HG03139 (cell line): ENCODE measurements at regions not wholly inside any gene's neighbourhood (a gene's known extent, or its start where the extent isn't known, plus 50 kb on each side); places are given as distances from the start of the nearest gene placed in this dataset.

Source experiments
- ATAC-seq: cut with Tn5 transposase; IDR thresholded peaks from one replicate; pipeline ENCODE4 v1.9.1; 2021; ENCODE audit not compliant: unreplicated experiment

DNA sequence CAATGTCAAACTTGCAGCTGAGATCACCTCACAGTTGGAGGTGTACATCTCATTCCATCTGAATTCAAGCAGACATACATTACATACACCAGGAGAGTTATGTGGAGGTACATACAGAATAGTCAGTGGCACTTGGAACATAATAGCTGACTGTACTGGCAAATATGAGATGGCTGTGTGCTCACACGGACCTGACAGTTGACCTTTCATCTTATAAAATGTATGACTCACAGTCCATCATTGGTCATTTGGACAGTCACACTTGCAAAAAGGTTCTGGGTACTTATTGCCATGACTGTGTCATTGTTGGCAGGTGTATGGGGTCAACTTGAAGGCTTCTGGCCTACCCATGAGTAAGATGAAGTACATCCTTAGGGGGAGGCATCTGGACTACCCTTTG is 88.6 kb upstream of the WDR1 start:
- no peak for ATAC-seq

DNA sequence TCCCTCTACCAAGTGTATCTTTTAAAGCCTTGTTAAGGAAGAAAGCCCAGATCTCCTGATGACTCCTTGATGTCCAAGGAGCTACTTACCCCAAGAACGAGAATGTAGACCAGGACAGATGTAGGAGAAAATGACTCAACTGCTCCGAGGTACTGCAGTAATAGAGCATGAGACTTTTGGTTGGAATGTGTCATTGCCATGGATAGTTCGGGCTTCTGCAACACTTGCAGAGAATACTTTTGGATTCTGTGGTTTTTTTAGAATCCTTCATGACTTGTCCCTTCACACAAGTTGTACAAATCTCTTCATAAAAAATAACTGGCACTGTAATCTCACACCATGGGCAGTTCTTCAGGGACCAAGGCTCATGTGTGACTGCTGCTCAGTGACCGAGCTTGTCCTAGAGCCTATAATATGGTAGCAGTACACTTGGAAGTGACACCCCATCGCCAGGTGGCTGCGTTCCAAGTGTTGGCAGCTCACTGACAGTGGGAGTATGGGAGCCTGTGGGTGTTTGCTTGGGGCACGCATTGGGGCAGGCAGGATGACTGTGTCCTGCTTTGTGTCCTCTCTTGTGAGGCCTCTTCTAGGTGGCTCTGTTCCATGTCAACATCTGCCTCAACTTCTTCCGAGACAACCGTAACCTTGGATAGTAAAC is 87.9 kb upstream of the WDR1 start:
- no peak for ATAC-seq

DNA sequence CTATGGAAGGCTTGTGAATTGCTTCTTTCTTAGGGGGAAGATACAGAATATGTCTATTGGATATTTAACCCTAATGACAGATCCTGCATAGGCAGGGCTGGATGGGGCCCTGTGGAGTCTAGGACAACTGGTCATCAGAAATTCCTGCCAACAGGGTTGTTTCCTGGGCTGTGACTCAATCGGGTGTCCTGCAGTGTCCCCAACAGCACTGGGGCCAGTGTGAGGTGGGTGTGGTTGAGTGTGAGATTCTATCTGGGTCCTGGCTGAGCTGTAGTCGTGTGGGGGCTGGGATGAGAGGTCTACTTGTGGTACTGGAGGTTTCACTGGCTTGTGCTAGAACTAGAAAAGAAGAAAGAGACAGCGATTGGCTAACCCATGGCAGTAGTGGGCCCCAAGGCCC is 87.3 kb upstream of the WDR1 start:
- no peak for ATAC-seq

DNA sequence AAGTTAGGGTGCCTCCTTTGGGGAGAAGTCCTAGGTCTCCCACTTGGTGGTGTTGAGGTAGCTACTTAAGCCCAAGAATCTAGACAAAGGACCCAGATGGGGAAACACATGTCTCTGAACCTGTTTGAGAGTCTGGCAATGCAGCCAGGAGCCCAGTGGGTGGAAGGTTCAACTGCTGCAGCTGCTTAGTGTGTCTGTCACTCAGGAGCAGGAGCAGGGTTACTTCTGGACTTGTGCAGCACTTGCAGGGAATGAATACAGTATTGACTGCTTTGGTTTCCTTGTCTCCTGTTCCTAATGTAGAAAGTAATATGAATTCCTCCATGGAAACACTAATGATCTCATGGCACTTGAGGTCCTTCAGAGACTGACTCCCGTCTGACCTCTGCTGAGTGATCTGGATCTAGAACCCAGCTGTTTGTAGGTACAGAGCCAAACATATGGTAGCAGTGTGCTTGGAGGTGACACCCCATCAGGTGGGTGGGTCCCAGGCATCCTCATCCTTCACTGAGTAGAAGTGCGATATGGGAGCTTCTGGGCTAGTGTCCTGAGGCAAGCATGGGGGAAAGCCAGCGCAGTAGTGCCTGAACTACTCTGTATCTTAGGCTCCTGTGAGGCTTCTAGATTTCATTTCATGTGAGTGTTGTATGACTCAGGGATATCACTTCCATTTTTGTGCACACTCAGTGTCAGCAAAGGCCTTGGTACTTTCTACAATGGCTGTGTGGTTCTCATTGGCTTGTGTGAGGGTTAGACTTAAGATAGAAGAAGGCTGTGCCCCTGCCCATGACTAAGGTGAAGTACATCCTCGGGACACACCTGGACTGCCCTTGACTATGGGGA is 85.0 kb upstream of the WDR1 start:
- ATAC-seq = no peak

DNA sequence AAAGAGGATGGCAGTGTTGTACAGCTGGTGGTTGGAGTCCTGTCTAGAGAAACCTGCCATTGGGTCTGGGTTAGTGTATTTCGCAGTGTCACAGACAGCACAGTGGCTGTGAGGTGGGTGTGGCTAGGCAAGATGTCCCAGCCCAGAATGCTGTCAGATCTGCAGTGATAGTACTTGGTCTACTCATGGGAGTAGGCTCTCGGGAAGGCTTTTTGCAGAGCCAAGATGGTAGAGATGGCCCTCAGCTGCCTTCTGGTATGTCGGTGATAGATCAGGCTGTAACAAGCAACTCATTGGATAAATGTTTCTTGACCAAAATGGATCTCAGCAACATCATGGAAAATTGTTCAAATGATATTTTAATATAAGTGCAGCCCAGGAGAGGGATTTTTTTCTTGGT is 84.3 kb upstream of the WDR1 start:
- no peak for ATAC-seq

DNA sequence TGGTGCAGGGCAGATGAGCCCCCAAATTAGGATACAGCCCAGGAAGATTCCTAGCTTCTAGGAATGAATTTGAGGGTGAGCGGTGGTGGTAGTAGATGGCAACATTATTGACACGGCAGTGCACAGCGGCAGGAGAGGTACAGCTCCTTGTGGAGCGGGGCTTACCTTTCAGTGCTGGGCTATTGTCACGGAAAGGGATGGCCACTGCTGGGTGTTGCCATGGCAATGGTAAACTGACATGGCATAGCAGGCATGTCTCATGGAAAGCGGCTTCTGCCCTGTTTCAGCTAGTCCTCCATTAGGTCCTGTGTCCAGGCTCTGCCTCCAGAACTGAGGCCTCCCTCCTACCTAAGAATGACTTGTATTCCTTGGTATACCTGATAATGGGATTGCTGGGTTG is 81.8 kb upstream of the WDR1 start:
- no peak for ATAC-seq

DNA sequence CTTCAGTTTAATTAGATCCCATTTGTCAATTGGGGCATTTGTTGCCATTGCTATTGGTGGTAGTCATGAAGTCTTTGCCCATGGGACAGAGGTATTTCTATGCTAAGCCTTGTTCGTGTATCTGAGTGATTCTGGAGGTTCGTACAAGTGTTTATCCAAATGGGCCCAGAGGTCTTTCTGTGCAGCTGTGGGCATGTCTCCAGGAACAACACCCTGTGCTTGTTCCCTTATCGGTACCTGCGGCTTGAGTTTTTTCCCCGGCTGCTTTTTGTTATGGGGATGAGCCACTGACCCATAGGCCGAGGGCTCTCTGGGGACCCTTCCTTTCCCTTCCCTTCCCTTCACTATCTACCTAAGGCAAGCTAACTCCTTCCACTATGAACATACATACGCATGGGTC is 81.4 kb upstream of the WDR1 start:
- ATAC-seq = no peak

DNA sequence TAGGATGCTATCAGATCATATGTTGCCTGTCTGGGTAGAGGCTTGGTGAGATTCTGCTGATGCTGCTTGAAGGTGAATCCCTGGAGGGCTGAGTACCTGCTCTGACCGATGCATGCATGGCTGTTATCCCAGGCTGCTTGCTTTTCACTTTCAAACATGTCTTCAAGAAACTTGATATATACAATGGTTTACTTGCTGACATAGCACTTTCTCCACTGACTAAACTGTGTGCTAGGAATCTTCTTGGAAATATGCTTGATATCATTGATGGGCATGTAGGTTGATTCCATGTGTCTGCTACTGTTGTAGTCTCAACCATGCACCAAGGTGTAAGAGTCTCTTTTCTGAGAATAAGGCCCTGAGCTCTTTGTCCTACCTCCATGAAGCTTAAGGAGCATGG is 79.6 kb upstream of the WDR1 start:
- no peak for ATAC-seq

DNA sequence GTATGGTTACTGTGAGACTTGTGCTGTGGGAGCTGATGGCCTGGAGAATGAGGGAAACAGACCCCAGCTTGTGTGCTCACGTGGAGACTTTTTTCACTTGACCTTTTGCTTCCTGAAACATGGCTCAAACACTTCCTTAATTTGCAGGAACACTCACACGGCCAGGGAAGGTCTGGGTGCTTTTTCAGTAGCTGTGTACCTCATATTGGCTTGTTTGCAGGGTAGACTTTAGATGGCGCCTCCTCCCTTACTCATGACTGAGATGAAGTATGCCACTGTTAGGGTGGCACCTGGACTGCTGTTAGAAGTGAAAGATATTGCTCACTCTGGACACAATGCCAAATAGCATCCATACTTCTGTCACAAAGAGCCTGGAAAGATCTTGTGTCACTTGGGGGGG is 75.7 kb upstream of the WDR1 start:
- ATAC-seq = no peak

DNA sequence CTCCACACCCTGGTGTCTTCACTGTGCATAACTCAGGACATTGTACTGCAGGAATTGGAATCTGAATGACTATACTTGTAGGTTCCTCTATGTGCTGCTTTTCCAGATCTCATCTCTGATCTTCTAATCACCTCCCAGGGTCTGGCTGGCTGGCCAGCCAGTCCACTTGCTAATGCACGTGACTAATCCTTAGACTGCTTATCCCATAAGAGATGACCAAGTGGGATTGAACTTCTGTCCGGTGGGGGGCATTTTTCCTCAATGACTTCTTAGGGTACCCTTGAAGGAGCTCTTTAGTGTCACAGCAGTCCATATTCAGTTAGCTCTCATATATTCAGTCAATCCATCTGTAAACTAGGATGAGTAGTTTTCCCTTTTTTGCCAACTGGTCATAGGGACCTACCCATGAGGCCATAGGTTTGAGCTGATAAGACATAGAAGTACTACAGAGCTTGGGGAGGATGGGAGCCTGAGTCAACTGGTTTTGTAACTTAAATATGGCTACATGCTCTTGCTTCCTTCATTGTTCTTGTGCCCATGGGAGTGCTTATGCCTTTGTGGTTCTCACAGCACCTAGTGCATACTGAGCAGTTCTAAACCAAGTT is 71.9 kb upstream of the WDR1 start:
- no peak for ATAC-seq

DNA sequence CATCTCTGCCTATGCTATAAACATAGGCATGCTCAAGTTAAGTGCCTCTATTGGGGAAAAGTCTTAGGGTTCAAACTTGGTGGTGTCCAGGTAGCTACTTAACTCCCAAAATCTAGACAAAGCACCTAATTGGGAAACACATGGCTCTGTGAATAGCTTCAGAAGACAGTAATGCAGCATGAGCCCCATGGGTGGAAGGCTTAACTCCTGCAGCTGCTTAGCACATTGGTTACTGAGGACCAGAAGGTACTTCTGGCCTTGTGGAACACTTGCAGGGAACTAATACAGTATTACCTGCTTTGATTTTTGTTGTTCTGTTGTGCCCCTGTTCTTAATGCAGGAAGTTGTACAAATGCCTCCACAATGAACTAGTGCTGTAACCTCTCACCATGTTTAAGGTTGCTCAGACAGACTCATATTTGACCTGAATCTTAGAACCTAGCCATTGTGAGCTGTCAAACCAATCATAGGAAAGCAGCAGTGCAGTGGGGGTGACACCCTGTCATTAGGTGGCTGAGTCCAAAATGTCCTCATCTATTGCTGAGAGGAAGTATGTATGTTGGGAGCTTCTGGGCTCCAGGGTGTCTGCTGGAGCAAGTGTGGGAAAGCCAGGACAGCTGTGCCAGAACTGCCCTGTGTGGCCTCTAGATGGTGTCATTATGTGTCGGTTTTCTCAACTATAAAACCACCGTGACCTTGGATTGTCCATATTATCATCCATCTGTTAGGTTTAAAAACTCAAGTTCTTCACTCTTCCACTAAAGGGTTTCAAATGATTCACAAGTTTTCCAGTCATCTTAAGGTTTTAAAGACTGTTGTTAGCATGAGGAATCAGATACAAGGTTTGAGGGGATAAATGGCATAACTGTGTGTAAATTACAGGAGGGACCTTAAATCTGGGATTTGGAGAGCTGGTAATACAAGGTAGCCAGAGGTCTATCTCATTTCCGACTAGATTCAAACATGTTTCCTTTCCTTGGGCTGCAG is 69.9 kb upstream of the WDR1 start:
- ATAC-seq = no peak

DNA sequence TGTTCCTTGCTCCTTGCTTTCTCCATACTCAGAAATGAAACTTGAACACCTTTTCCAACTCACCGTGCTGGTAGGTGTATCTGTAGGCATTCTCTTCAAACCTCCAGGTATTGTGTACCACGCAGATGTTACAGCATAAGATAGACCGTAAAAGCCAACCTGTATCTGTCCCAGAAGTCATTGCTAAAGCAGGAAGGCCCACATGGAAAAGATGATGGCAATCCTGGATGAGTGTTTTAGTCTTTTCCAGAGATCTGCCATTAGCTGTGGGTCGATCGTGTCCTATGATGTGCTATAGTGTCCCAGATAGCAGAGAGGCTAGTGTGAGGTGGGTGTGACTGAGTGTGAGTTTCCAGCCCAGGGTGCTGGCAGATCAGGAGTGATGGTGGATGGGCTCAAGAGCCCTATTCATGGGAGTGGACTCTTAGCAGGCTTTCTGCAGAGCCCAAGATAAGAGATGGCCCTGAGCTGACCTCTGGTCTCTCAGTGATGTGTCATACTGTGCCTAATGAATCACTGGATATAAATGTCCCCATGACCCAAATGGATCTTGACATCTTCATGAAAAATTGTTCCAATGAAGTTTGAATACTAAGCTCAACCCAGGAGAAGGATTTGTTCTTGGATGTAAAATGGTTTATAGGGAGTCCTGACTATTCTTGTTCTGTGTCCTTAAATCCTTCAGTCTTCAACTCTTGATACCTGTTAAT is 69.1 kb upstream of the WDR1 start:
- no peak for ATAC-seq

DNA sequence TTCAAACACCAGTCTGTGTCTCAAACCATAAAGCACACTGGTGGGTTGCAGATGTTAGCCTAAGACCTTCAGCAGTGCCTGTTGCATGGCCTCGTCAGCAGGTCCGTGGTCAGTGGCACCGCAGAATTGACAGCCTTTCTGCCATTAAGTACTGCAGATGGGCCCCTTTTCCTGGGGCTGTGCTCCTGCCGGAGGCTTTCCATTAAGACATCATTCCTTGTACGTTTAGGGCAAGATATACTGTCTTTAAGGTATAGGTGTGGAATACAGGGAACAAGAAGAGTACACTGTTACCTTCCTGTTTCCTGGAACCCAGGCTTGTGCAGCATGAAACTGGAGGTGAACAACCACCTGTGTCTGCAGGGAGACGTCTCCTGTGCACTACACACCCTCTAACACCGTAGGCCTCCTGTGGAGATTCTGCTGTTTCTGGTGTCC is 67.9 kb upstream of the WDR1 start:
- ATAC-seq = no peak

DNA sequence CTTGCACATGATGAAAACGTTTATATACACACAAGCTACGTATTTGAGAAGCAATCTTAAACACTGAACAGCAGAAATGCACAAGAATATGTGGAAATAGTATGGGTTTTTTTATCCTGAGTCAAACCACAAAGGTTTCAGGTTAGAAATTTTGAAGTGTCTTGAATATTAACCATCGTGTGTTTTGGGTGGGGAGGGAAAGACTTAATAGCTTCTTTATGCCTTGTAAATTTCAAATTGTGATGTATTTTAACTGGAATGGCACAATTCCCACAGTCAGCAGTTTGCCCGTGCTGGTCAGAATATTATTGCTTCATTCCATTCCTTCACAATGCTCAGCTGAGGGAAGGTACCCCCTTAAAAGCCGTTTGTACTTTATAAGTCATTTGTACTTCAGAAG is 67.4 kb upstream of the WDR1 start:
- no peak for ATAC-seq

DNA sequence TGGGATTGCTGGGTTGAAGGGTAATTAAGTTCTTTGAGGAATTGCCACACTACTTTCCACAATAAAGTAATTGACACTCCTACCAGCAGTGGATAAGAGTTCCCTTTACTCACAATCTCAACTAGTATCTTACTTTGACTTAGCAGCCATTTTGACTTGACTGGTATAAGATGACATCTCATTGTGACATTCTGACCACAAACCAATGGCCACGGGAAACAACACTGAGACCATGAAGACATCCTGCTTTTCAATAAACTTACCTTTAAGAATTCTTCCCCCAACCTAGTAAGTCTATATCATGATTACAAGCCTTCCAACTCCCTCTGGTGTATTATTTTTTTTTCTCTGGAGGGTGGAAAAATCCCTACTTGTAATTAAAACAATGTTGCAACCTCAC is 66.9 kb upstream of the WDR1 start:
- no peak for ATAC-seq

DNA sequence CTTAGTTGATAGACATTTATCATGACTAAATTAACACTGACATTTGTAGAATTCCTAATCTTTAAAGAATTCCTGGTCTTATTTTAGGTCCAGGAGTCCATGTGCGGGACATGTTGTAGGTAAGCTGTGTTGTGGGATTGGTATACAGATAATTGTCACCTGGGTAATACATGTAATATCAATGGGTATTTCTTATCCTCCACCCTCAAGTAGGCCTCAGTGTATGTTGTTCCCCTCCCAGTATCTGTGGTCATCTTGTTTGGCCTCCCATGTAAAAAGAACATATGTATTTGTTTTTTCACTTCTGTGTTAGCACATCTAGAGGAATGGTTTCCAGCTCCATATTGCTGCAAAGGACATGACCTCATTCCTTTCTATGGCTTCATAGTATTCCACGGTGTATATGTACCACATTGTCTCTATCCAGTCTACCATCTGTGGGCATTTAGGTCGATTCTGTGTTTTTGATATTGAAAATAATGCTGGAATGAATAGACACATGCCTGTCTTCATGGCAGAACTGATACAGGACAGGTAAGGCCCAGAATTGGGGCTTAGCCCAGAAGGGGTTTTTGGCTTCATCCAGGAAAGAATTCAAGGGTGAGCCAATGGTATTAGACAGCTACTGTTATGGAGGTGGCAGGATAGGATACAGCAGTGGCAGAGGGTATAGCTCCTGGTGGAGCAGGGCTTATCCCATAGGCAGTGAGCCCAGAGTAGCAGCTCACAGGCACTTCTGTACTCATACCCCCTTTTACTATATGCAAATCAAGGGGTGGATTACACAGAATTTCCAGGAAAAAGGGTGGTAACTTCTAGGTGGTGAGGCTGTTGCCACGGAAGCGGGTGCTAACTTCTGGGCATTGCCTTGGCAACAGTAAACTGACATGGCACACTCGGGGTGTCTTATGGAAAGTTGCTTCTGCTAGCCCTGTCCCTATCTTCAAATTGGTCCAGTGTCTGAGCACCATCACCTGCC is 66.1 kb upstream of the WDR1 start:
- no peak for ATAC-seq

DNA sequence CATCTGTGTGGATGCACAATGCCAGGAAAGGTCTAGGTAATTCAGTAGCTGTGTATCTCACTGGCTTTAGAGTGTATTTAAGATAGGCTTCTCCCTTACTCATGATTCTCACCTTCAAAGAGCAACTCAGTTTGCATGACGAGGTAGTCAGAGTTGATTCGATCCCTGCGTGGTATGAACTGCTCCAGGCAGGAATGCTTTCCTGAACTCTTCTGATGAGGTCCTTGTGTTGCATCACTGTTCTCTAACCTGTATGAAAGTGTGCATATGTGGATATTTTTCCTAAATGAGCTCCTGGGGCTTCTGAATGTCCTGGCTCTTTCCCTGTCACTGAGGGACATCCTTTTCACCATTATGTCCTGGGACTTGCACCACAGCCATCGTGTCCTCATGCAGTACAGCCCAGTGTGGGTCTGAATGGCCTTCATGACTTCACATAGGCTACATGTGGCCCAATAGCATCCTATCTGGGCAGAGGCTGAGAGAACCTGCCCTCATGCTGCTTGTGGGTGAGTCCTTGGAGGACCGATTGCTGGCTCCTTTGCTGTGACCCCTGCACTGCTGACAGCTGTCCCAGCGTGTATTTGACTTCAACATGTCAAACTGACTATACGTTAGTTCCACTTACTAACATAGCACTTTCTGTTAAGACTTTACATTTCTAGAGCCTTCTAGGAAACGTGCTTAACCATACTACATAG is 65.3 kb upstream of the WDR1 start:
- no peak for ATAC-seq

DNA sequence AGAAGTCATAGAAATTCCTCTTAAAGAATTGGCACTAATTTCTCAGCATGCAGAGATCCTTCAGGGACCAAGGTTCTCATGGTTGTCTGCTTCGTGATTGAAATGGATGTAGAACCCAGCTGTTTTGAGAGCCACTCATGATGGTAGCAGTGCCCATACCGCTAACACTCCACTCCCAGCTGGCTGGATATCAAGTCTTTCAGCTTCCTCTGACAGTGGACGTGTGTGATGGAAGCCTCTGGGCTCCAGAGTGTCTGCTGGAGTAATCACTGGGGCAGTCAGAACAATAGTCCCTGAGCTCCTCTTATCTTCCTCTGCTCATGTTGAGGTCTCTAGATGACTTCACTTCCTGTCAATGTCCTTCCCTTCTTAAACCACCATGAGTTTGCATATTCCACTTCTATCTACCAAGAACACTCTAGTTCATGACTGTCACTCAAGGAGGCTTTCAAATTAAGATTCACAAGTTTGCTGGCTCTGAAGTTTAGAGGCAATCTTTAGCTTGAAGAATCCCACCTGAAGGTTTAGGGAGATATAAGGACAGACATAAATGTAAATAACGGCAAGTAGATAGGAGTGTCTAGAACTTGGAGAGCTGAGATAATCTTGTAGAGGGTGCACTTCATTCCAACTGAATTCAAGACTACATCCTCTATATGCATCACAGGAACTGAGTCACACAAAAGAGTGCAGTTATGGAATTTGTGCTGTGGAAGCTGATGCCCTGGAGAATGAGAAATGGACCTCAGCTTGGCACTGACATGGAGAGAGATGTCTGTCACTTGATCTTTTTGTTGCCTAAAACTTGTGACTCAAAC is 64.5 kb upstream of the WDR1 start:
- ATAC-seq = peak; percentile 95
